Fibroblast of pulmonary artery (primary cell): ENCODE measurements at regions not wholly inside any gene's neighbourhood (a gene's known extent, or its start where the extent isn't known, plus 50 kb on each side); places are given as distances from the start of the nearest gene placed in this dataset.

Experiments used
- DNase-seq: peaks from one replicate; pipeline ENCODE4 v3.0.0-alpha.2; 2010; ENCODE audit warnings: low read depth
- H3K4me3 ChIP-seq: replicated peaks from 2 replicates; pipeline ENCODE4 v1.5.1; 2011; ENCODE audit warnings: low read depth, mild to moderate bottlenecking, control low read depth, low read length, moderate library complexity
- CTCF ChIP-seq: IDR thresholded peaks from 2 replicates; pipeline ENCODE4 v1.5.1; 2011; ENCODE audit warnings: mild to moderate bottlenecking, control low read depth, low read length, inconsistent platforms; ENCODE audit errors: missing control alignments

GRCh38 chr22:47681411-47682165, 919.1 kb downstream of the TBC1D22A start:
- DNase-seq = no peak
- H3K4me3 ChIP-seq = no peak overlapping the region
- TF ChIP-seq CTCF = no peak

DNA sequence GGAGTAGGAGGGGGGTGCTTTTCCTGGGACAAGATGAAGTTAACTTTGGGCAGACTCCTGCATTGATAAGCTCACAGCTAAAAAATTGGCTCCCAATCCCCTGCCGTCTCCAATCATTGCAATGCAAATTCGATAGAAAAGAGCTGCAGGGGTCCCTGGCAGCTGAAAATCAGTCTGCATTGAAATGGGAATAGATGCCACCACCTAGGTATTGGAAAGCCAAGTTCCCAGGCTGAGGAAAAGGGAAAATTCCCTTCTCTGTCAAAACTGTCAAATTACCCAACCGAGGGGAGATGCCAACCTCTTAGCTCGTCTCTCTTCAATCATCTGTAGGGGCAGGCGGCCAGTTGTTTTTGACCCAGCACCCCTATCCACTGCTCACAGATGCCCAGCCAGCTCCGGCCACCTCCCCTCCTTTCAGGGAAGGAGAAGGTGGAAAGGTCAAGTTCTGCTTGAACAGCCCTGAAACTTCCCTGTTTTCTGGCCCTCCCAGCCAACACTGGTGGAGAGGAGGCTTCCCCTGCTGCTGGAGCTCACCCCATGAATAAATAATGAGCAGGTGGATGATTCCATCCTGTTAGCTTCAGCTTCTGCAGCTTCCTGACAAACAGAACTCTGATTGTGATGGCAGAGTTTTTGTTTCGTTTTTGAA, 916.3 kb downstream of the TBC1D22A start:
- TF ChIP-seq CTCF = no peak
- H3K4me3 ChIP-seq = no peak overlapping the region
- no peak for DNase-seq

DNA sequence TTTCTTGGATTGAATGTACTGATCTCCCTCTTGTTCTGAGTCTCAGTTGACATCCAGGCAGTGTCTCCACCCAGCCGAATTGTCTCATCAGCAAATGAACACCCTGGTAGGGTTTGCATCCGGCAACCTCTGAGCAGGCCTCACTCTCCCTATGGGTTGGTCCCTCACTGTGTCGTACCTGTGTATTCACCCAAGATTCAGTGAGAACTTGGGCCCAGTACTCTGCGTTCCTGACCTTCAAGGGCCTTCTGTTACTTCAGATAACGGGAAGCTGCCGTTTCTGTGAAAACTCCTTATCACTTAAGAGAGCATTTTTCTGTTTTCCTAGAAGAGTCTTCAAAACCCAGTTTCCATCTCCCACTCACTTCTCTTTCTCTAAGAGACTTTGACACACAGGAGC, 915.6 kb downstream of the TBC1D22A start:
- DNase-seq = no peak
- H3K4me3 ChIP-seq = no peak overlapping the region
- TF ChIP-seq CTCF = no peak

DNA sequence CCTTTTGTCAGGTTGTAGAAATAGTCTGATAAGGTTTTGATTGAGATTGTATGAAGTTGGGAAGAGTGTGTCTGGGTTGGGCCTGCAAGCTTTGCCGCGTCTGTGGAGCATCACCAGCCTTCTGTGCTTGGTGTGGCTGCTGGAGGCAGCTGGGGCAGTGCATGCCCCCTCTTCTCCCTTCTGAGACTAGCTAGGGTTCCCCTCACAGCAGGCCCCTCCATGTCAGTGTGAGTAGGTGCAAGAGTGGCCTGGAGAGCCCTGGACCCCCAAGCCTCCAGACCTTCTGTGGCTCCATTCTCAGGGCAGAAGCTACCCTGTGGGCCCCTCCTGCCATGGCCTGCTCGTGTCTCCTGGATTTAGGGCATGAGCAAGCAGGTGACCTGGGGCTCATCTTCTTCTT, 914.2 kb downstream of the TBC1D22A start:
- no peak for DNase-seq
- no peak for TF ChIP-seq CTCF
- H3K4me3 ChIP-seq = no peak overlapping the region

GRCh38 chr22:47674600-47674999, 912.1 kb downstream of the TBC1D22A start:
- TF ChIP-seq CTCF = no peak
- no peak overlapping the region for H3K4me3 ChIP-seq
- no peak for DNase-seq

DNA sequence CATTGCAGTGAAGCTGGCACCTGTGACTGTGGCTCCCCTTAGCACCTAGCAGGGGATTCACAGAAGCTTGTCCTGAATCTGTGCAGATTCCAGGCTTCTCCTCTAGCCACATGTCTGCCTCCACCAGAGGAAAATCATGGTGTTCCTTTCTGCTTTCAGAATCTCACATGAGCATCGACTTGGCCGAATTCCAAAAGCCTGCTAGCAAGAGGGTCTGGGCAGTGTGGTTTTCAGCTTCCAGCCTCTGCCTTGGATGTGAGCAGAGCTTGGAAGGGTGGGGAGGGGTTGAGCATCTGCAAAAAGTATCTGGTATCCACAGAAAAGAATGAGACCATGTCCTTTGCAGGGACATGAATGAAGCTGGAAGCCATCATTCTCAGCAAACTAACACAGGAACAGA, 911.1 kb downstream of the TBC1D22A start:
- no peak overlapping the region for H3K4me3 ChIP-seq
- no peak for TF ChIP-seq CTCF
- no peak for DNase-seq

DNA sequence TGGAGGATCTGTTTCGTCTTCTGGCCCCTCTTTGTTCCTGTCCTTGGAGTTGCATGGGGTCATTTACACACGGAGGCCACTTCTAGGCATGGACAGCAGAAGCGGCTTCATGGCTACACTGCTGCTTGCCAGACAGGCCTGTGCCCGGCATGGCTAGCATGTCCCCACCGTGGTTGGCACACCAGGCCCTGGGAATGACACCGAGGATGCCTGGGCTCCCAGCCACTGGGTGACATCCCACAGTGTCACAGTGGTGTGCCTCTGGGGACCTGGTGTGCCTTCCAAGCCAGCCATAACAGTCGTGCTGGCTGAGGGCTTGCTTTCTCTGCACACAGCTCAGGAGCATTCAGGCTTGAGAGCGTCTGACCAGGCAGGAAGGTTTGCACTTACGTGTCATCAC, 910.1 kb downstream of the TBC1D22A start:
- TF ChIP-seq CTCF = no peak
- DNase-seq = no peak
- no peak overlapping the region for H3K4me3 ChIP-seq
